Suprapubic skin (tissue), 4 donors: ENCODE measurements at regions not wholly inside any gene's neighbourhood (a gene's known extent, or its start where the extent isn't known, plus 50 kb on each side); places are given as distances from the start of the nearest gene placed in this dataset.

Experiments
- EP300 ChIP-seq: sonication (generic); formaldehyde crosslinking; IDR thresholded peaks from one replicate; pipeline ENCODE4 v1.6.1; 2017; ENCODE audit warnings: antibody characterized with exemption
- POLR2A ChIP-seq, 2 donors: fragments of 450-650 bp; IDR thresholded peaks; one replicate each; pipeline ENCODE4 v1.6.1; 2017; ENCODE audit warnings: antibody characterized with exemption in 2 of 2, mild to moderate bottlenecking in 2 of 2, moderate library complexity in 2 of 2
- POLR2AphosphoS5 ChIP-seq, 3 donors: sonication (generic); formaldehyde crosslinking; IDR thresholded peaks; one replicate each; pipeline ENCODE4 v1.6.1; 2017; ENCODE audit warnings: antibody characterized with exemption in 3 of 3
- TF ChIP-seq, protein P1 (sequence below), 2 donors: fragments of 200-600 bp in 1 of 2; fragments of 450-650 bp in 1 of 2; sonication (generic) in 1 of 2; IDR thresholded peaks; one replicate each; pipeline ENCODE4 v1.5.1; 2016 to 2019; ENCODE audit warnings: antibody characterized with exemption in 2 of 2, mild to moderate bottlenecking in 1 of 2, moderate library complexity in 1 of 2

- TF ChIP-seq, protein P1, sequence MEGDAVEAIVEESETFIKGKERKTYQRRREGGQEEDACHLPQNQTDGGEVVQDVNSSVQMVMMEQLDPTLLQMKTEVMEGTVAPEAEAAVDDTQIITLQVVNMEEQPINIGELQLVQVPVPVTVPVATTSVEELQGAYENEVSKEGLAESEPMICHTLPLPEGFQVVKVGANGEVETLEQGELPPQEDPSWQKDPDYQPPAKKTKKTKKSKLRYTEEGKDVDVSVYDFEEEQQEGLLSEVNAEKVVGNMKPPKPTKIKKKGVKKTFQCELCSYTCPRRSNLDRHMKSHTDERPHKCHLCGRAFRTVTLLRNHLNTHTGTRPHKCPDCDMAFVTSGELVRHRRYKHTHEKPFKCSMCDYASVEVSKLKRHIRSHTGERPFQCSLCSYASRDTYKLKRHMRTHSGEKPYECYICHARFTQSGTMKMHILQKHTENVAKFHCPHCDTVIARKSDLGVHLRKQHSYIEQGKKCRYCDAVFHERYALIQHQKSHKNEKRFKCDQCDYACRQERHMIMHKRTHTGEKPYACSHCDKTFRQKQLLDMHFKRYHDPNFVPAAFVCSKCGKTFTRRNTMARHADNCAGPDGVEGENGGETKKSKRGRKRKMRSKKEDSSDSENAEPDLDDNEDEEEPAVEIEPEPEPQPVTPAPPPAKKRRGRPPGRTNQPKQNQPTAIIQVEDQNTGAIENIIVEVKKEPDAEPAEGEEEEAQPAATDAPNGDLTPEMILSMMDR (IDR thresholded peaks at IDR 0.05), result no peak
- no peak for TF ChIP-seq POLR2AphosphoS5 (IDR thresholded peaks at IDR 0.05)
- TF ChIP-seq EP300, result no peak
- no peak for TF ChIP-seq POLR2A (IDR thresholded peaks at IDR 0.05)
Measured at GRCh38 chr4:82282875-82283274, 90.9 kb downstream of the HNRNPD start.
